C4-2B (cell line): ENCODE measurements at regions not wholly inside any gene's neighbourhood (a gene's known extent, or its start where the extent isn't known, plus 50 kb on each side); places are given as distances from the start of the nearest gene placed in this dataset.

Source experiments
- H3K27ac ChIP-seq: fragments of 450-650 bp; 2 replicates; pipeline ENCODE4 v1.5.1; 2017
- CTCF ChIP-seq: fragments of 450-650 bp; conservative IDR thresholded peaks from 2 replicates; pipeline ENCODE4 v1.5.1; 2017; ENCODE audit warnings: mild to moderate bottlenecking
- ZFX ChIP-seq: fragments of 450-650 bp; IDR thresholded peaks from 2 replicates; pipeline ENCODE4 v1.6.1; 2017

DNA sequence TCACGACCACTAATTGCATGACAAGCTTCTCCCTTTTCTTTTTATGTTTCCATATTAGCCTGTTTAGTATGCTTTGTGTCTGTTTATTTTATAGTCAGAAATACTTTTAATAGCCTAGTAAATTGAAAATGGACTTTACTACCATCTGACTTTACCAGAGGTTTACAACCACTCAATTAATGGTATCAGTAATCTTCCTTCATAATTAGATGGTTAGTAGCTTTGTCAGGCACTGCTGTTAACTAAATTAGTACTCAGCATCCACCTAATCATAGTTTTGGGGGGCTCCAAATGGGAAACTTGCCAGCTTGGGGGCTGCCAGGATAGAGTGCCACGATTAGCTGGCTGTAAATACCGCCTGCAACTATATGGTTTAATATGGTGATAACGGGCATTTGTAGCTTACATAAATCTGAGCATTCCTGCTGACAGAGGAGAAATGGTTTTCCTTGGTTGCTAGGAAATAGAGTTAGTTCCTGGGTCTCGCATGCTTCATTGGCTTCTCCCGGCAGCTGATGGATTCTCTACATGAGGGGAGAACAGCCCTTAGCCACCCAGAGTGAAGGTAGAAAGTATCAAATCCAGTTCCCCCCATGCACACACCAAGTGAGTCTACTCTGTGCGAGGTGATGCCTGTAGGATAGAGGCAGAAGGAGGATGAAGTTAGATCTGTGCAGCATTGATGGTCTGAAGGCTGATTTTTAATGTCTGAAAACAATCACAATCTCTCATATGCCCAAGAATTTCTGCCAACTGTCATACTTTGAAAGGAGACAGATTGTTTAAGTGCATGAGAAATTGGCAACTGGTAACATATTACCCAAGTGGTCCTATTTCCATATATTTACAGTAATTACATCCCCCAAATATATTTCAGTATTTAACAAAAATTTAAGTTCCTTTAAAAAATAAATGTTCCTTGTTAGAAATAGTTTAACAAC, 326.6 kb upstream of the PROK2 start:
- no peak overlapping the region for H3K27ac ChIP-seq
- no peak for TF ChIP-seq CTCF
- no peak for TF ChIP-seq ZFX

GRCh38 chr3:72109327-72110259, 324.6 kb upstream of the PROK2 start:
- TF ChIP-seq ZFX (no peak), CTCF (no peak)
- H3K27ac ChIP-seq: no peak overlapping the region

GRCh38 chr3:72105306-72105705, 320.4 kb upstream of the PROK2 start:
- H3K27ac ChIP-seq: no peak overlapping the region
- TF ChIP-seq CTCF (no peak), ZFX (no peak)

- no peak for TF ChIP-seq CTCF
- no peak for TF ChIP-seq ZFX
- no peak overlapping the region for H3K27ac ChIP-seq
Measured at GRCh38 chr3:72102112-72102616, 317.2 kb upstream of the PROK2 start.

DNA sequence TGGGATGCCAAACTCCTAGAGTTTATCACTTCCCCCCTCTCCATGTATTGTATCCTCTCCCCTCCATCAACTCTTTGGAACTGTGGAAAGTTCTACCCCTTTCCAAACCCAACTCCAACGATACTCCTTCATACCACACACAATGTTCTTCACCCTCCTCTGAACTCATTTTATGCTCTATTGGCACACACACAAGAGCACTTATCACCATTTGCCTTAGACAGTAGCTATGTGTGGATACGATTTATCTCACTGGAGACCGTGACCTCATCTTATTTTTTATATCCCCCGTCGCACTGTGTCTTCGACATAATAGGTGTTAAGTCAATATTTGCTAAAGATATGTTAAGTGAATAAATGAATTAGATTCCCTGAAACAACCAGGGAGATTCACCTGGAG, 316.5 kb upstream of the PROK2 start:
- H3K27ac ChIP-seq: no peak overlapping the region
- TF ChIP-seq ZFX (no peak), CTCF (no peak)

- no peak overlapping the region for H3K27ac ChIP-seq
- TF ChIP-seq ZFX (no peak), CTCF (no peak)
Measured at GRCh38 chr3:72100601-72101187, 315.7 kb upstream of the PROK2 start.
